Hepatocyte (in vitro differentiated cells): ENCODE measurements at regions not wholly inside any gene's neighbourhood (a gene's known extent, or its start where the extent isn't known, plus 50 kb on each side); places are given as distances from the start of the nearest gene placed in this dataset.

Experiments
- DNase-seq: peaks from one replicate; pipeline ENCODE4 v3.0.0-alpha.2; 2016; ENCODE audit warnings: low spot score
- H2AFZ ChIP-seq: fragments of 200-600 bp; sonication (generic); 2 replicates; pipeline ENCODE4 v1.6.0; 2016; ENCODE audit warnings: antibody characterized with exemption, mild to moderate bottlenecking
- H3K27ac ChIP-seq: fragments of 200-600 bp; sonication (generic); 2 replicates; pipeline ENCODE4 v1.5.1; 2016; ENCODE audit warnings: mild to moderate bottlenecking
- H3K27me3 ChIP-seq: fragments of 200-600 bp; sonication (generic); 2 replicates; pipeline ENCODE4 v1.6.1; 2016
- H3K36me3 ChIP-seq: fragments of 200-600 bp; sonication (generic); replicated peaks from 2 replicates; pipeline ENCODE4 v1.5.1; 2016; ENCODE audit warnings: low read depth; ENCODE audit not compliant: insufficient read depth
- H3K4me1 ChIP-seq: fragments of 200-600 bp; sonication (generic); 2 replicates; pipeline ENCODE4 v1.5.1; 2016; ENCODE audit warnings: mild to moderate bottlenecking, moderate library complexity; ENCODE audit not compliant: insufficient read depth
- H3K4me2 ChIP-seq: fragments of 200-600 bp; sonication (generic); 2 replicates; pipeline ENCODE4 v1.6.0; 2016
- H3K4me3 ChIP-seq: fragments of 200-600 bp; sonication (generic); 2 replicates; pipeline ENCODE4 v1.5.1; 2016; ENCODE audit warnings: mild to moderate bottlenecking
- H3K79me2 ChIP-seq: fragments of 200-600 bp; sonication (generic); 2 replicates; pipeline ENCODE4 v1.6.0; 2017; ENCODE audit warnings: mild to moderate bottlenecking
- H3K9me2 ChIP-seq: fragments of 200-600 bp; sonication (generic); replicated peaks from 2 replicates; pipeline ENCODE4 v1.6.0; 2017; ENCODE audit warnings: mild to moderate bottlenecking; ENCODE audit not compliant: insufficient read depth
- H3K9me3 ChIP-seq: fragments of 200-600 bp; sonication (generic); 2 replicates; pipeline ENCODE4 v1.5.1; 2016; ENCODE audit warnings: low read depth, mild to moderate bottlenecking
- H4K20me1 ChIP-seq: fragments of 200-600 bp; sonication (generic); 2 replicates; pipeline ENCODE4 v1.6.0; 2016; ENCODE audit warnings: mild to moderate bottlenecking; ENCODE audit not compliant: insufficient read depth, poor library complexity, severe bottlenecking
- EZH2 ChIP-seq: fragments of 200-600 bp; sonication (generic); IDR thresholded peaks from 2 replicates; pipeline ENCODE4 v1.6.1; 2016; ENCODE audit warnings: antibody characterized with exemption, mild to moderate bottlenecking, borderline replicate concordance
- EZH2phosphoT487 ChIP-seq: fragments of 200-600 bp; sonication (generic); IDR thresholded peaks from one replicate; pipeline ENCODE4 v1.6.1; 2018; ENCODE audit warnings: antibody characterized with exemption, mild to moderate bottlenecking, low read depth, moderate library complexity; ENCODE audit not compliant: unreplicated experiment, severe bottlenecking
- WGBS: methylation state at CpG from one replicate; pipeline ENCODE4 v1.1.6; 2016; ENCODE audit warnings: low lambda C conversion rate; ENCODE audit errors: missing lambda C conversion rate; 5-methylcytosine and 5-hydroxymethylcytosine counted together
- TF ChIP-seq, protein P1 (sequence below): fragments of 200-600 bp; sonication (generic); IDR thresholded peaks from 2 replicates; pipeline ENCODE4 v1.5.1; 2016; ENCODE audit warnings: antibody characterized with exemption, mild to moderate bottlenecking; ENCODE audit not compliant: poor library complexity

DNA sequence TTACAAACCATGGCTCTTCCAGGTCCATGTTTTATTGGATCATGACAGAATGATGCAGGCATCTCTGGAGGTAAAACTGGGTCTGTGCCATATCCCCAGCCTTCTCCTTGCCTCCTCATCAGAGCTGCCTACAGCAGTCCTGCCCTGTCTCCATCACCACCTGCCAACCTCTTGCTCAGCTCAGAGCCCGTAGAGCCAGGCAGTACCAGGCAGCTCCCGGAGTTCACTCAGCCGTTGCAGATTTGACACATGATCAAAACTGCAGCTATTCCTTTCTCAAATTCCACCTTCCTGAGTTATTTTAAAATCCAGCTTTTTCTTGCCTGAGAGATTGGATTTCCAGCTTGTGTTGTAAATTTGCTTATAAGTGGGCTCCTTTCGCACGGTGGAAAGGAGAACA lies 218.2 kb upstream of the CELF4 start:
- Histone ChIP-seq H3K4me1 (no peaks in the 10 kb centered on the region), H3K9me2 (no peaks in the 10 kb centered on the region), H3K4me2 (no peak overlapping the region), H3K36me3 (no peaks in the 10 kb centered on the region), H3K27ac (no peak overlapping the region), H3K4me3 (no peak overlapping the region), H3K27me3 (no peaks in the 10 kb centered on the region), H3K9me3 (no peaks in the 10 kb centered on the region), H3K79me2 (no peaks in the 10 kb centered on the region), H2AFZ (no peak overlapping the region), H4K20me1 (no peaks in the 10 kb centered on the region)
- TF ChIP-seq, protein P1, sequence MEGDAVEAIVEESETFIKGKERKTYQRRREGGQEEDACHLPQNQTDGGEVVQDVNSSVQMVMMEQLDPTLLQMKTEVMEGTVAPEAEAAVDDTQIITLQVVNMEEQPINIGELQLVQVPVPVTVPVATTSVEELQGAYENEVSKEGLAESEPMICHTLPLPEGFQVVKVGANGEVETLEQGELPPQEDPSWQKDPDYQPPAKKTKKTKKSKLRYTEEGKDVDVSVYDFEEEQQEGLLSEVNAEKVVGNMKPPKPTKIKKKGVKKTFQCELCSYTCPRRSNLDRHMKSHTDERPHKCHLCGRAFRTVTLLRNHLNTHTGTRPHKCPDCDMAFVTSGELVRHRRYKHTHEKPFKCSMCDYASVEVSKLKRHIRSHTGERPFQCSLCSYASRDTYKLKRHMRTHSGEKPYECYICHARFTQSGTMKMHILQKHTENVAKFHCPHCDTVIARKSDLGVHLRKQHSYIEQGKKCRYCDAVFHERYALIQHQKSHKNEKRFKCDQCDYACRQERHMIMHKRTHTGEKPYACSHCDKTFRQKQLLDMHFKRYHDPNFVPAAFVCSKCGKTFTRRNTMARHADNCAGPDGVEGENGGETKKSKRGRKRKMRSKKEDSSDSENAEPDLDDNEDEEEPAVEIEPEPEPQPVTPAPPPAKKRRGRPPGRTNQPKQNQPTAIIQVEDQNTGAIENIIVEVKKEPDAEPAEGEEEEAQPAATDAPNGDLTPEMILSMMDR = no peak
- no peak for TF ChIP-seq EZH2phosphoT487
- TF ChIP-seq EZH2 = no peak
- DNase-seq = no peak
- WGBS = 70% methylated on average over 5 of the region's 5 CpGs

DNA sequence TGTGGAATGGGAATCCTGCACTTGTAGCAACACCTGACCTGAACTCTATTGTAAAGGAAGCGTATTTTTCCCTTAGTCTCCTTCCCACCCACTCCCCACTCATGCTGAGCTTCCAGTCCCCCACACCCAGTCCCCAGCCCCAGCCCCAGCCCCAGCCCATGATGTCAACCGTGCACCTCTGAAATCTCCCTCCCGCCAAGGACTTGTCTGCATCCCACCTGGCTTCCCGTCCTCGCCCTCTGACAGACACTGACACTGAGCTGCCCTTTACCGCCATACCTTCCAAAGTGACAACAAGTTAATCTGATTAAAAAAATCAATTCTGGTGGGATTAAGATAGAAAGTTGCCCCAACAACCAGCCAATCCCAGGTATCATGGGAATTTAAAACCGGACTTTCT lies 213.6 kb upstream of the CELF4 start:
- no peaks in the 10 kb centered on the region for H3K27me3 ChIP-seq
- DNase-seq = no peak
- H3K4me1 ChIP-seq = no peaks in the 10 kb centered on the region
- no peaks in the 10 kb centered on the region for H4K20me1 ChIP-seq
- no peaks in the 10 kb centered on the region for H3K9me3 ChIP-seq
- H2AFZ ChIP-seq = no peak overlapping the region
- no peak overlapping the region for H3K4me3 ChIP-seq
- H3K27ac ChIP-seq = no peak overlapping the region
- H3K79me2 ChIP-seq = no peaks in the 10 kb centered on the region
- no peak overlapping the region for H3K4me2 ChIP-seq
- no peaks in the 10 kb centered on the region for H3K36me3 ChIP-seq
- no peak for TF ChIP-seq EZH2
- H3K9me2 ChIP-seq = no peaks in the 10 kb centered on the region
- 81% methylated on average over 7 of the region's 7 CpGs for WGBS

DNA sequence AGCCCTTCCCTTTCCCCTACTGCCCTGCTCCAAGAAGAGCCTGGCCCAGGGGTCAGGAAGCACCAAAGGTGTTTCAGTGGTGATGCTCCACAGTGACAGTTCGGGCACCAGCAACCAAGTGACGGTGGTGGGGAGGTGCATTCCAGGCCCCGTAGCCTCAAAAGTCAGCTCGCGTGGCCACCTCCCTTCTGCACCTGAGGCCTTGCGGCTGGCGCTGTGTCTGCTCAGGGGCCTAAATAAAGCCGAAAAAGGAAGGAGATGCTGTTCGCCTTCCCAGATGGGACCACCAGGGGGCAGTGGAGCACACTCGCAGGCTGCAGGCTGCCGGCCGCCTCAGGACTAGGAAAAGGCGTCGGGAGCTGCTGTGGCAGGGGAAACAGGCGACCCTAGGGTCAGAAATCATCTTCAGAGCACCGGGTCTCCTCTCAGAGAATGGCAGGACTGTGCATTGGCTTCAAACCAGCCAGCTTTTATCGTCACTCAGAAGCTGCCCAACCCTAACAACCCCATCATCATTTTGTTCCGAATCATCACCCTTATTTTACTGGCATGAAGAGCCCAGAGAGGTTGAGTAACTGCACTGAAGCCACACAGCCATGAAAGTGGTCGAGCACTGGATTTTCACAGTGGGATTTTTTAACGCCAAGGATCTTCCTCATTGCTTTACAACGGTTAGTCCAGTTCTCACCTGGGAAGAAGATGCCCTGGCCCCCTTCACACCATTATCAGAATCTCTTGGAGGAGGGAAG lies 213.0 kb upstream of the CELF4 start:
- TF ChIP-seq, protein P1 = peak; percentile 85
- TF ChIP-seq EZH2 = no peak
- Histone ChIP-seq H2AFZ (no peak overlapping the region), H3K27me3 (no peaks in the 10 kb centered on the region), H3K4me2 (no peak overlapping the region), H3K36me3 (no peaks in the 10 kb centered on the region), H3K9me3 (no peaks in the 10 kb centered on the region), H3K4me3 (no peak overlapping the region), H3K9me2 (no peaks in the 10 kb centered on the region), H3K27ac (no peak overlapping the region), H4K20me1 (no peaks in the 10 kb centered on the region), H3K79me2 (no peaks in the 10 kb centered on the region), H3K4me1 (no peaks in the 10 kb centered on the region)
- peak; percentile 84 for DNase-seq
- 20% methylated on average over 21 of the region's 21 CpGs for WGBS

DNA sequence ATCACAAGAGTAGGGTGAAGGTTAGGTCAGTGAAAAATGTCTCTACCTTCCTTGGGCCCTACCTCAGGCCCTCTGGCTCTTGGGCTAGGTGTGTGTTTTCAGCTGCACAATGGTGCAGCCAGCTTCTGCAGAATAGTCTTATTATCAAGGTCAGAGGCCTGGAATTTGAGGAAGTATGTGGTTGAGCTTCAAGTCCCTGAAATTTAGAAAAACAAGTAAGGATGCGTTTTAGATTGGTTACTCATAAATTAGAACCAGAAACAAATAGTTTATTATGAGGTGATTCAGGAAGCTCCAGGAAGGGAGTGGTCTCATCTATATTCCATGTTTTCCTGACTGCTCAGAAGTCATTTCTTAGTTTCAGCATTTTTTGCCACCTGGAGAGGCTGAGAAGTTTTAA lies 204.2 kb upstream of the CELF4 start:
- 67% methylated on average over 1 of the region's 1 CpG for WGBS
- H2AFZ ChIP-seq = no peak overlapping the region

More for the DNA sequence above, 204.2 kb upstream of the CELF4 start:
- H3K27ac ChIP-seq = no peak overlapping the region
- TF ChIP-seq, protein P1 = no peak
- TF ChIP-seq EZH2 = no peak
- TF ChIP-seq EZH2phosphoT487 = no peak
- DNase-seq = no peak
- no peaks in the 10 kb centered on the region for H3K9me2 ChIP-seq
- no peaks in the 10 kb centered on the region for H3K36me3 ChIP-seq
- H3K4me3 ChIP-seq = no peak overlapping the region
- no peaks in the 10 kb centered on the region for H3K79me2 ChIP-seq
- no peak overlapping the region for H3K4me2 ChIP-seq
- no peaks in the 10 kb centered on the region for H3K4me1 ChIP-seq
- H3K9me3 ChIP-seq = no peaks in the 10 kb centered on the region
- no peaks in the 10 kb centered on the region for H3K27me3 ChIP-seq
- no peaks in the 10 kb centered on the region for H4K20me1 ChIP-seq
